CD14-positive monocyte (primary cell): ENCODE measurements at regions not wholly inside any gene's neighbourhood (a gene's known extent, or its start where the extent isn't known, plus 50 kb on each side); places are given as distances from the start of the nearest gene placed in this dataset.

Experiments used
- DNase-seq, 3 donors: peaks; one replicate each; pipeline ENCODE4 v3.0.0-alpha.2; 2011 to 2022
- H2AFZ ChIP-seq: 2 replicates; pipeline ENCODE4 v1.6.0; 2012; ENCODE audit warnings: mild to moderate bottlenecking, low read depth, low read length, inconsistent platforms; ENCODE audit not compliant: insufficient read depth, poor library complexity, severe bottlenecking
- H3K27ac ChIP-seq, 2 donors: 1 replicate in 1 of 2; 2 replicates in 1 of 2; pipeline ENCODE4 v1.5.1; 2012 to 2013; ENCODE audit warnings: low read length in 2 of 2, control low read depth in 1 of 2, inconsistent platforms in 1 of 2, low read depth in 1 of 2, mild to moderate bottlenecking in 1 of 2
- H3K27me3 ChIP-seq, 2 donors: one replicate each; pipeline versions ENCODE4 v1.6.0 to v1.6.1; 2011 to 2013; ENCODE audit warnings: low read length in 2 of 2; ENCODE audit not compliant: control insufficient read depth in 2 of 2, insufficient read depth in 2 of 2
- H3K36me3 ChIP-seq, 2 donors: replicated peaks in 1 of 2; 1 replicate in 1 of 2; 2 replicates in 1 of 2; pipeline versions ENCODE4 v1.5.1 to v1.6.1; 2012 to 2013; ENCODE audit warnings: low read length in 2 of 2, control low read depth in 1 of 2, inconsistent platforms in 1 of 2, mild to moderate bottlenecking in 1 of 2; ENCODE audit not compliant: insufficient read depth in 2 of 2, control insufficient read depth in 1 of 2
- H3K4me1 ChIP-seq, 2 donors: 1 replicate in 1 of 2; 2 replicates in 1 of 2; pipeline versions ENCODE4 v1.5.1 to v1.6.1; 2012 to 2013; ENCODE audit warnings: low read length in 2 of 2, control low read depth in 1 of 2, inconsistent platforms in 1 of 2, mild to moderate bottlenecking in 1 of 2, moderate library complexity in 1 of 2; ENCODE audit not compliant: insufficient read depth in 2 of 2, control insufficient read depth in 1 of 2
- H3K4me2 ChIP-seq: replicated peaks from 2 replicates; pipeline ENCODE3; 2012; ENCODE audit warnings: low read length, moderate library complexity, mild to moderate bottlenecking; ENCODE audit not compliant: poor library complexity, severe bottlenecking; ENCODE audit errors: extremely low read depth
- H3K4me3 ChIP-seq, 3 experiments: fragments of 200-600 bp in 1 of 3; sonication (generic) in 1 of 3; replicated peaks in 1 of 3; 1 replicate in 2 of 3; 2 replicates in 1 of 3; pipeline ENCODE4 v1.5.1; 2011 to 2013; ENCODE audit warnings: low read length in 3 of 3, mild to moderate bottlenecking in 3 of 3, control low read depth in 2 of 3, low read depth in 2 of 3, inconsistent platforms in 1 of 3, moderate library complexity in 1 of 3
- H3K79me2 ChIP-seq: 2 replicates; pipeline ENCODE4 v1.6.0; 2012; ENCODE audit warnings: mild to moderate bottlenecking, control low read depth, inconsistent platforms, low read length, moderate library complexity; ENCODE audit not compliant: insufficient read depth
- H3K9ac ChIP-seq: 2 replicates; pipeline ENCODE4 v1.6.0; 2017; ENCODE audit warnings: low read length, mild to moderate bottlenecking; ENCODE audit not compliant: insufficient read depth, poor library complexity, severe bottlenecking
- H3K9me3 ChIP-seq, 2 donors: replicated peaks in 1 of 2; 1 replicate in 1 of 2; 2 replicates in 1 of 2; pipeline versions ENCODE4 v1.5.1 to v1.6.1; 2012 to 2013; ENCODE audit warnings: low read length in 2 of 2, control low read depth in 1 of 2; ENCODE audit not compliant: control insufficient read depth in 1 of 2, insufficient read depth in 1 of 2
- H4K20me1 ChIP-seq: 2 replicates; pipeline ENCODE4 v1.6.0; 2012; ENCODE audit warnings: mild to moderate bottlenecking, low read length, control low read depth, moderate library complexity; ENCODE audit not compliant: insufficient read depth
- H3K27ac Mint-ChIP-seq, 7 donors: one replicate each; pipeline ENCODE4 v1.8.0; 2020; ENCODE audit warnings: mild to moderate bottlenecking in 7 of 7, mixed read lengths in 7 of 7, moderate library complexity in 6 of 7, inconsistent platforms in 2 of 7
- H3K27me3 Mint-ChIP-seq, 3 donors: one replicate each; pipeline ENCODE4 v1.8.0; 2021 to 2022; ENCODE audit warnings: low read depth in 3 of 3, mild to moderate bottlenecking in 3 of 3, mixed read lengths in 3 of 3, moderate library complexity in 3 of 3, inconsistent platforms in 1 of 3
- H3K36me3 Mint-ChIP-seq, 2 donors: one replicate each; pipeline ENCODE4 v1.8.0; 2020; ENCODE audit warnings: mixed read lengths in 2 of 2, inconsistent platforms in 1 of 2, mild to moderate bottlenecking in 1 of 2
- H3K4me1 Mint-ChIP-seq: one replicate; pipeline ENCODE4 v1.8.0; 2020; ENCODE audit warnings: mild to moderate bottlenecking, mixed read lengths
- H3K4me3 Mint-ChIP-seq, 2 donors: one replicate each; pipeline ENCODE4 v1.8.0; 2020; ENCODE audit warnings: mild to moderate bottlenecking in 2 of 2, mixed read lengths in 2 of 2, moderate library complexity in 1 of 2
- H3K9me3 Mint-ChIP-seq, 7 donors: one replicate each; pipeline ENCODE4 v1.8.0; 2020 to 2022; ENCODE audit warnings: mixed read lengths in 7 of 7, mild to moderate bottlenecking in 6 of 7, moderate library complexity in 6 of 7, inconsistent platforms in 2 of 7
- CTCF ChIP-seq: fragments of 200-600 bp; IDR thresholded peaks from one replicate; pipeline ENCODE4 v1.8.0; 2022; ENCODE audit warnings: antibody characterized with exemption, mild to moderate bottlenecking
- WGBS: methylation state at CpG from one replicate; pipeline ENCODE4 v1.1.5; 2013; ENCODE audit warnings: missing lambda C conversion rate; ENCODE audit not compliant: insufficient coverage; 5-methylcytosine and 5-hydroxymethylcytosine counted together
- intact Hi-C, 2 donors: fragments of 100-400 bp; cut with micrococcal nuclease; formaldehyde crosslinking; loops; one replicate each; pipeline versions ENCODE4 v1.15.0 to v1.15.1; 2023

GRCh38 chr21:19900149-19900548 lies 1098.1 kb upstream of the NCAM2 start:
- TF ChIP-seq CTCF, result no peak
- DNase-seq, result no peak
- intact Hi-C loops, result no loop called here
- Histone ChIP-seq H4K20me1 (no peaks in the 10 kb centered on the region), H3K9me3 (peaks cover 10 to 22% of the 10 kb centered on the region in 2 donors), H2AFZ (no peak overlapping the region), H3K4me1 (no peaks in the 10 kb centered on the region), H3K79me2 (no peaks in the 10 kb centered on the region), H3K27me3 (no peaks in the 10 kb centered on the region), H3K9ac (no peak overlapping the region), H3K27ac (no peak overlapping the region), H3K36me3 (no peaks in the 10 kb centered on the region), H3K4me3 (no peak overlapping the region), H3K4me2 (no peak overlapping the region)
- no peak overlapping the region for H3K27ac Mint-ChIP-seq
- peaks cover 5 to 28% (median 22%) of the 10 kb centered on the region in 7 donors for H3K9me3 Mint-ChIP-seq
- WGBS, result 98% methylated on average over 10 of the region's 10 CpGs
- no peaks in the 10 kb centered on the region for H3K4me1 Mint-ChIP-seq
- H3K36me3 Mint-ChIP-seq, result no peaks in the 10 kb centered on the region
- peaks cover 0 to 2% (median 0%) of the 10 kb centered on the region in 3 donors for H3K27me3 Mint-ChIP-seq
- H3K4me3 Mint-ChIP-seq, result no peak overlapping the region

- no peak overlapping the region for H2AFZ ChIP-seq
- DNase-seq, result no peak
- H4K20me1 ChIP-seq, result no peaks in the 10 kb centered on the region
- intact Hi-C loops, result no loop called here
- H3K79me2 ChIP-seq, result no peaks in the 10 kb centered on the region
- H3K4me1 ChIP-seq, result no peaks in the 10 kb centered on the region
- H3K4me3 ChIP-seq, result no peak overlapping the region
- no CpG with 5 or more reads among the region's 1 CpG for WGBS
- H3K9ac ChIP-seq, result no peak overlapping the region
- H3K27ac Mint-ChIP-seq, result no peak overlapping the region
- H3K27ac ChIP-seq, result no peak overlapping the region
- H3K9me3 Mint-ChIP-seq, result peaks cover 0 to 3% (median 0%) of the 10 kb centered on the region in 7 donors
- H3K4me2 ChIP-seq, result no peak overlapping the region
- H3K9me3 ChIP-seq, result no peaks in the 10 kb centered on the region
- H3K36me3 ChIP-seq, result no peaks in the 10 kb centered on the region
- H3K4me1 Mint-ChIP-seq, result no peaks in the 10 kb centered on the region
- H3K27me3 Mint-ChIP-seq, result no peaks in the 10 kb centered on the region
- no peaks in the 10 kb centered on the region for H3K27me3 ChIP-seq
- no peaks in the 10 kb centered on the region for H3K36me3 Mint-ChIP-seq
- no peak overlapping the region for H3K4me3 Mint-ChIP-seq
- no peak for TF ChIP-seq CTCF
Observed at GRCh38 chr21:19908390-19908789, 1089.8 kb upstream of the NCAM2 start.
